ENCODE measurements at regions not wholly inside any gene's neighbourhood (a gene's known extent, or its start where the extent isn't known, plus 50 kb on each side); places are given as distances from the start of the nearest gene placed in this dataset.

DNA sequence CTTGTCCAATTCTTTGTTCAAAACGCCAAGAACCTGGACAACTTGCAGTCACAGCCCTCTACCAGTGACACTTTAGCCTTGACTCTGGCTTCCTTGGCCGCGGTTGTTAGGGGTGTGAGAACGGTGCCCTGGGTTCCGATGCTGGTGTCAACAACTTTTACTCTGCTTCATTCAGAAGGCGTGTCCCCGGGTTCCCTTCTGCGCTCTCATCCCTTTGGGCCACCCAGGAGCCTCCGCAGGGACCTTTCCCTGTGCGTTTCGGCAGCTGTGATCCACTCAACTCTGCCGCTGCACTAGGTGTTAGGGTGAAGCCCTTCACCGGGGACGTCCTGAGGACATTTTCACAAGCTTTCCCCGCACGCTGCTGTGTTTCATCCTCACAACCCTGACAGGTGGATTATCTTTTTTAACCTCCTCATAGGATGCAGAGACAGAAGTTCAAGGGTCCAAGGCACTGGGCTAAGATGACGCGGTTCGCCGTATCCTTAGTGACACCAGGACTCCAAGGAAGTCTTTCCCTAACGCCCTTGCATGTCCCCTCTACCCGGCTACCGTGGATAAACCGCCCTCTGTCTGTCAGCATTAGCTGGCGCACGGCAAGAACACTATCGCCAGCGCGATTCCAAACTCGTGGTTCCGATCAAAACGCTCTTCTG, 133.5 kb upstream of the SHH start:
- Histone ChIP-seq H3K79me2 (no peaks in the 10 kb centered on the region), H3K36me3 (replicated peaks; ENCODE audit: insufficient read depth, low read depth) (no peaks in the 10 kb centered on the region), H3K4me3 (no peak overlapping the region), H2AFZ (no peak overlapping the region), H3K27me3 (no peaks in the 10 kb centered on the region), H3K9me2 (replicated peaks; ENCODE audit: insufficient read depth) (no peaks in the 10 kb centered on the region), H3K9me3 (ENCODE audit: low read depth) (no peaks in the 10 kb centered on the region), H3K4me1 (ENCODE audit: insufficient read depth) (peaks cover 4% of the 10 kb centered on the region), H4K20me1 (ENCODE audit: insufficient read depth, poor library complexity, severe bottlenecking) (no peaks in the 10 kb centered on the region), H3K27ac (no peak overlapping the region), H3K4me2 (no peak overlapping the region)
- 94% methylated on average over 32 of the region's 32 CpGs for WGBS (ENCODE audit: low lambda C conversion rate, missing lambda C conversion rate)
- no peak for TF ChIP-seq EZH2 (IDR thresholded peaks at IDR 0.05; ENCODE audit: borderline replicate concordance)
- TF ChIP-seq, protein P1, sequence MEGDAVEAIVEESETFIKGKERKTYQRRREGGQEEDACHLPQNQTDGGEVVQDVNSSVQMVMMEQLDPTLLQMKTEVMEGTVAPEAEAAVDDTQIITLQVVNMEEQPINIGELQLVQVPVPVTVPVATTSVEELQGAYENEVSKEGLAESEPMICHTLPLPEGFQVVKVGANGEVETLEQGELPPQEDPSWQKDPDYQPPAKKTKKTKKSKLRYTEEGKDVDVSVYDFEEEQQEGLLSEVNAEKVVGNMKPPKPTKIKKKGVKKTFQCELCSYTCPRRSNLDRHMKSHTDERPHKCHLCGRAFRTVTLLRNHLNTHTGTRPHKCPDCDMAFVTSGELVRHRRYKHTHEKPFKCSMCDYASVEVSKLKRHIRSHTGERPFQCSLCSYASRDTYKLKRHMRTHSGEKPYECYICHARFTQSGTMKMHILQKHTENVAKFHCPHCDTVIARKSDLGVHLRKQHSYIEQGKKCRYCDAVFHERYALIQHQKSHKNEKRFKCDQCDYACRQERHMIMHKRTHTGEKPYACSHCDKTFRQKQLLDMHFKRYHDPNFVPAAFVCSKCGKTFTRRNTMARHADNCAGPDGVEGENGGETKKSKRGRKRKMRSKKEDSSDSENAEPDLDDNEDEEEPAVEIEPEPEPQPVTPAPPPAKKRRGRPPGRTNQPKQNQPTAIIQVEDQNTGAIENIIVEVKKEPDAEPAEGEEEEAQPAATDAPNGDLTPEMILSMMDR (IDR thresholded peaks at IDR 0.05; ENCODE audit: poor library complexity) = no peak
- no peak for TF ChIP-seq EZH2phosphoT487 (IDR thresholded peaks at IDR 0.05; ENCODE audit: low read depth, severe bottlenecking, unreplicated experiment)
- DNase-seq (ENCODE audit: low spot score) = no peak

DNA sequence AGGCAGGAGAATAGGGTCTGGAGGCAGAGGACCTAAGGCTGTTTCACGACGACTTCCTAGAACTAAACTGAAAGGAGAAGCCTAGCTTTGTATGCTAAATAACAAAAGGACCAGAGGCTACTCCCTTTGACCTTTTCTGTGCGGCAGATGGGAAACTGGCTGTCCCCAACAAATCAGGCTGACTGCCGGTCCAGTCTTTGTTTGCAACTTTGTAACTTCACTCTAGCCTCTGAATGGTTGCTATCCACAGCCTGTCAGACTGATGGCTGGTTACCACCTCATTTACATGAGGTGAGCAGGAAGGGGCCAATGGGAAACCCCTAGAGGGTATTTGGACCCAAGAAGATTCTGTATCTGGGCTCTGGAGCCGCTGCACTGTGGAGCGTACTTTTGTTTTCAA, 132.6 kb upstream of the SHH start:
- H3K9me2 ChIP-seq (replicated peaks; ENCODE audit: insufficient read depth) = no peaks in the 10 kb centered on the region
- 76% methylated on average over 6 of the region's 6 CpGs for WGBS (ENCODE audit: low lambda C conversion rate, missing lambda C conversion rate)
- H3K36me3 ChIP-seq (replicated peaks; ENCODE audit: insufficient read depth, low read depth) = no peaks in the 10 kb centered on the region
- H3K27ac ChIP-seq = no peak overlapping the region
- H3K79me2 ChIP-seq = no peaks in the 10 kb centered on the region
- DNase-seq (ENCODE audit: low spot score) = no peak
- H4K20me1 ChIP-seq (ENCODE audit: insufficient read depth, poor library complexity, severe bottlenecking) = no peaks in the 10 kb centered on the region
- H3K4me3 ChIP-seq = no peak overlapping the region
- no peak overlapping the region for H3K4me2 ChIP-seq
- H3K27me3 ChIP-seq = no peaks in the 10 kb centered on the region
- no peak overlapping the region for H2AFZ ChIP-seq
- no peak for TF ChIP-seq EZH2 (IDR thresholded peaks at IDR 0.05; ENCODE audit: borderline replicate concordance)
- TF ChIP-seq EZH2phosphoT487 (IDR thresholded peaks at IDR 0.05; ENCODE audit: low read depth, severe bottlenecking, unreplicated experiment) = no peak
- TF ChIP-seq, protein P1 (IDR thresholded peaks at IDR 0.05; ENCODE audit: poor library complexity) = no peak
- no peaks in the 10 kb centered on the region for H3K4me1 ChIP-seq (ENCODE audit: insufficient read depth)
- no peaks in the 10 kb centered on the region for H3K9me3 ChIP-seq (ENCODE audit: low read depth)

DNA sequence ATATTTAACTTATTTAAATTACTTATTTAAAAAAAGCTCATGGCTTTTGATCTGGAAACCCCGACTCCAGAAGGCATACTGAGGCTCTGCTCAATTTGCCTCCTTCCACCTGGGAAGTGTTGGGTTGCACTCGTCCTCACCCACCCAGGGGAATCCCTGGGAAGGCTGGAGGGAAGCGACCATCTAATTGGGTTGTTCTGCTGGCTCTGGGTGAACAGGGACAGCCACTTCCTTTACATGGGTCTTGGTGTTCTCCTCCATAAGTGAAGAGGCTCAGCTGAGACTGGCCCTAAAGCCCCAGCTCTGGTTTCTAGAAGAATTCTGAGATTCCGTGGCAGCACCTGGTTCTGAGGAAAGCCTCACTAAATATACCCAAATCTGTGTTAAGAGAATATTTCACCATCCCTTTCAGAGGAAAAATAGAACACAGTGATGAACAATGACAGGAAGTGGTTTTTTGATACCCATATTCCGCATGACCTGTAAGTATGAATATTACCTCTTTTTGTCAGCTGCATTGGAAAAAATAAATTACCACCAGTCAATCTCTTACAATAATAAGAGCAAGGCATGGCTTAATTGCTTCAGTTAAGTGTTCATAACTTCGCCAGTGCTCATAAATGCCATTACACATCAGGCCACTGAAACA, 131.1 kb upstream of the SHH start:
- no peak overlapping the region for H2AFZ ChIP-seq
- TF ChIP-seq, protein P1 (IDR thresholded peaks at IDR 0.05; ENCODE audit: poor library complexity) = no peak
- no peak for TF ChIP-seq EZH2phosphoT487 (IDR thresholded peaks at IDR 0.05; ENCODE audit: low read depth, severe bottlenecking, unreplicated experiment)
- no peak for TF ChIP-seq EZH2 (IDR thresholded peaks at IDR 0.05; ENCODE audit: borderline replicate concordance)
- H3K4me3 ChIP-seq = no peak overlapping the region
- no peak overlapping the region for H3K4me2 ChIP-seq
- H3K27ac ChIP-seq = no peak overlapping the region
- WGBS (ENCODE audit: low lambda C conversion rate, missing lambda C conversion rate) = 74% methylated on average over 6 of the region's 6 CpGs
- peaks cover 7% of the 10 kb centered on the region for H3K9me3 ChIP-seq (ENCODE audit: low read depth)
- no peaks in the 10 kb centered on the region for H3K36me3 ChIP-seq (replicated peaks; ENCODE audit: insufficient read depth, low read depth)
- no peaks in the 10 kb centered on the region for H3K4me1 ChIP-seq (ENCODE audit: insufficient read depth)
- no peaks in the 10 kb centered on the region for H3K9me2 ChIP-seq (replicated peaks; ENCODE audit: insufficient read depth)
- H4K20me1 ChIP-seq (ENCODE audit: insufficient read depth, poor library complexity, severe bottlenecking) = no peaks in the 10 kb centered on the region
- no peaks in the 10 kb centered on the region for H3K79me2 ChIP-seq
- no peaks in the 10 kb centered on the region for H3K27me3 ChIP-seq
- no peak for DNase-seq (ENCODE audit: low spot score)

Measured in hepatocyte (in vitro differentiated cells).